Peyer's patch (tissue), 4 donors: ENCODE measurements at regions not wholly inside any gene's neighbourhood (a gene's known extent, or its start where the extent isn't known, plus 50 kb on each side); places are given as distances from the start of the nearest gene placed in this dataset.
"Not testable (repeated sequence)": the region's sequence is repeated elsewhere in the genome, so short reads cannot be mapped to it uniquely, and the experiment has no call there.

Experiments used
- POLR2A ChIP-seq, 2 donors: fragments of 450-650 bp; IDR thresholded peaks; one replicate each; pipeline ENCODE4 v1.5.1; 2017; ENCODE audit warnings: antibody characterized with exemption in 2 of 2, mild to moderate bottlenecking in 2 of 2, moderate library complexity in 2 of 2
- TF ChIP-seq, protein P1 (sequence below), 6 experiments: fragments of 450-650 bp in 4 of 6; fragments of 200-600 bp in 2 of 6; sonication (generic) in 1 of 6; IDR thresholded peaks; one replicate each; pipeline ENCODE4 v1.5.1; 2017 to 2019; ENCODE audit warnings: antibody characterized with exemption in 6 of 6, mild to moderate bottlenecking in 3 of 6, moderate library complexity in 1 of 6

DNA sequence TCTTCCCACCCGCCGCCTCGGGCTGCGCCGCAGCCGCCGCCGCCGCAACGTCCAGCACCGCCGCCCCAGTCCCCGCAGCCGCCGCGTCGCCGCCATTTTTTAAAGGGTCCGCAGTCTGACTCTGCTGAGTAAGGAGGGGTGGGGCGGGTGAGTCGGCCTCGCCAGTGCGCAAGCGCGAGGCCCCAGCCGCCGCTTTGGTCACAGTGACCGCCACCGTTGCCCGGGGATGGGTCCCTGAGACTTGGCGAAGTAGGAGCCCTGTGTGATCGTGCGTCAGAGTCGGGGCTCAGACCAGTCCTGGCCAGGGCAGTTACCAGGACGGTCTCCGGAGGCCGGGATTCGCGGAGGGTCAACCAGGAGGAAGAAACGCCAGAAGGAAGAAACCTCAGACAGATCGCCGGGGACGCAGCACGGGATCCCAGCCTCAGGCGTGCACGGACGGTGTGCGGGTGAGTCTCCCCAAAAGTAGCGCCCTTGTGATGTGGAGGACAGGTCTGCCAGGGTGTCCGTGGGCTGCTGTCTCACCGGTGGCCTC lies 1414.2 kb upstream of the PCDH10 start:
- TF ChIP-seq POLR2A (IDR thresholded peaks at IDR 0.05), result not testable (repeated sequence)
- TF ChIP-seq, protein P1, sequence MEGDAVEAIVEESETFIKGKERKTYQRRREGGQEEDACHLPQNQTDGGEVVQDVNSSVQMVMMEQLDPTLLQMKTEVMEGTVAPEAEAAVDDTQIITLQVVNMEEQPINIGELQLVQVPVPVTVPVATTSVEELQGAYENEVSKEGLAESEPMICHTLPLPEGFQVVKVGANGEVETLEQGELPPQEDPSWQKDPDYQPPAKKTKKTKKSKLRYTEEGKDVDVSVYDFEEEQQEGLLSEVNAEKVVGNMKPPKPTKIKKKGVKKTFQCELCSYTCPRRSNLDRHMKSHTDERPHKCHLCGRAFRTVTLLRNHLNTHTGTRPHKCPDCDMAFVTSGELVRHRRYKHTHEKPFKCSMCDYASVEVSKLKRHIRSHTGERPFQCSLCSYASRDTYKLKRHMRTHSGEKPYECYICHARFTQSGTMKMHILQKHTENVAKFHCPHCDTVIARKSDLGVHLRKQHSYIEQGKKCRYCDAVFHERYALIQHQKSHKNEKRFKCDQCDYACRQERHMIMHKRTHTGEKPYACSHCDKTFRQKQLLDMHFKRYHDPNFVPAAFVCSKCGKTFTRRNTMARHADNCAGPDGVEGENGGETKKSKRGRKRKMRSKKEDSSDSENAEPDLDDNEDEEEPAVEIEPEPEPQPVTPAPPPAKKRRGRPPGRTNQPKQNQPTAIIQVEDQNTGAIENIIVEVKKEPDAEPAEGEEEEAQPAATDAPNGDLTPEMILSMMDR (IDR thresholded peaks at IDR 0.05), result not testable (repeated sequence)
